ENCODE measurements at regions not wholly inside any gene's neighbourhood (a gene's known extent, or its start where the extent isn't known, plus 50 kb on each side); places are given as distances from the start of the nearest gene placed in this dataset.
A peak's percentile ranks its signal among the peaks of the same experiment; 100 is the strongest.

GRCh38 chr7:33849971-33850559 is 55.3 kb upstream of the BMPER start:
- no peaks in the 10 kb centered on the region for H3K36me3 ChIP-seq (ENCODE audit: insufficient read depth, low read length)
- no peaks in the 10 kb centered on the region for H3K79me2 ChIP-seq (ENCODE audit: control insufficient read depth, insufficient read depth, low read length, unreplicated experiment)
- H3K4me1 ChIP-seq (ENCODE audit: control insufficient read depth, insufficient read depth, low read length, unreplicated experiment), result peaks cover 41% of the 10 kb centered on the region
- H3K27me3 ChIP-seq (ENCODE audit: insufficient read depth, low read length), result no peaks in the 10 kb centered on the region
- H2AFZ ChIP-seq (ENCODE audit: low read length, unreplicated experiment), result no peak overlapping the region
- H3K4me3 ChIP-seq (ENCODE audit: low read depth, low read length), result no peak overlapping the region
- no peak overlapping the region for H3K27ac ChIP-seq (ENCODE audit: low read depth, low read length)

- no peaks in the 10 kb centered on the region for H3K79me2 ChIP-seq (ENCODE audit: control insufficient read depth, insufficient read depth, low read length, unreplicated experiment)
- no peak overlapping the region for H3K4me3 ChIP-seq (ENCODE audit: low read depth, low read length)
- H3K4me1 ChIP-seq (ENCODE audit: control insufficient read depth, insufficient read depth, low read length, unreplicated experiment), result peaks cover 45% of the 10 kb centered on the region
- H3K27me3 ChIP-seq (ENCODE audit: insufficient read depth, low read length), result no peaks in the 10 kb centered on the region
- no peak overlapping the region for H3K27ac ChIP-seq (ENCODE audit: low read depth, low read length)
- H2AFZ ChIP-seq (ENCODE audit: low read length, unreplicated experiment), result no peak overlapping the region
- H3K36me3 ChIP-seq (ENCODE audit: insufficient read depth, low read length), result no peaks in the 10 kb centered on the region
Observed at GRCh38 chr7:33850768-33851167, 54.6 kb upstream of the BMPER start.

GRCh38 chr7:33852838-33853237 is 52.5 kb upstream of the BMPER start:
- Histone ChIP-seq H3K27ac (ENCODE audit: low read depth, low read length) (peak overlapping the region; percentile 67; the same call in 1 of the 2 replicates), H3K4me1 (ENCODE audit: control insufficient read depth, insufficient read depth, low read length, unreplicated experiment) (peaks cover 38% of the 10 kb centered on the region), H3K79me2 (ENCODE audit: control insufficient read depth, insufficient read depth, low read length, unreplicated experiment) (no peaks in the 10 kb centered on the region), H3K27me3 (ENCODE audit: insufficient read depth, low read length) (no peaks in the 10 kb centered on the region), H2AFZ (ENCODE audit: low read length, unreplicated experiment) (no peak overlapping the region), H3K36me3 (ENCODE audit: insufficient read depth, low read length) (no peaks in the 10 kb centered on the region), H3K4me3 (ENCODE audit: low read depth, low read length) (no peak overlapping the region)

- Histone ChIP-seq H3K27me3 (ENCODE audit: insufficient read depth, low read length) (no peaks in the 10 kb centered on the region), H2AFZ (ENCODE audit: low read length, unreplicated experiment) (no peak overlapping the region), H3K36me3 (ENCODE audit: insufficient read depth, low read length) (no peaks in the 10 kb centered on the region), H3K27ac (ENCODE audit: low read depth, low read length) (peak overlapping the region; percentile 67), H3K79me2 (ENCODE audit: control insufficient read depth, insufficient read depth, low read length, unreplicated experiment) (no peaks in the 10 kb centered on the region), H3K4me3 (ENCODE audit: low read depth, low read length) (0 out of 2 replicates have a peak overlapping the region, but pooled peaks have one; percentile 14), H3K4me1 (ENCODE audit: control insufficient read depth, insufficient read depth, low read length, unreplicated experiment) (peaks cover 38% of the 10 kb centered on the region)
Observed at GRCh38 chr7:33853361-33854062, 51.8 kb upstream of the BMPER start.

GRCh38 chr7:33854178-33854577 is 51.2 kb upstream of the BMPER start:
- H3K4me1 ChIP-seq (ENCODE audit: control insufficient read depth, insufficient read depth, low read length, unreplicated experiment), result peaks cover 38% of the 10 kb centered on the region
- H3K36me3 ChIP-seq (ENCODE audit: insufficient read depth, low read length), result no peaks in the 10 kb centered on the region
- H2AFZ ChIP-seq (ENCODE audit: low read length, unreplicated experiment), result no peak overlapping the region
- H3K27me3 ChIP-seq (ENCODE audit: insufficient read depth, low read length), result no peaks in the 10 kb centered on the region
- H3K4me3 ChIP-seq (ENCODE audit: low read depth, low read length), result peak overlapping the region; percentile 14; the same call in 1 of the 2 replicates
- peak overlapping the region; percentile 67 for H3K27ac ChIP-seq (ENCODE audit: low read depth, low read length)
- no peaks in the 10 kb centered on the region for H3K79me2 ChIP-seq (ENCODE audit: control insufficient read depth, insufficient read depth, low read length, unreplicated experiment)

GRCh38 chr7:33854801-33855350 is 50.5 kb upstream of the BMPER start:
- no peaks in the 10 kb centered on the region for H3K36me3 ChIP-seq (ENCODE audit: insufficient read depth, low read length)
- no peaks in the 10 kb centered on the region for H3K79me2 ChIP-seq (ENCODE audit: control insufficient read depth, insufficient read depth, low read length, unreplicated experiment)
- H2AFZ ChIP-seq (ENCODE audit: low read length, unreplicated experiment), result no peak overlapping the region
- no peaks in the 10 kb centered on the region for H3K27me3 ChIP-seq (ENCODE audit: insufficient read depth, low read length)
- peak overlapping the region; percentile 14; the same call in 1 of the 2 replicates for H3K4me3 ChIP-seq (ENCODE audit: low read depth, low read length)
- H3K4me1 ChIP-seq (ENCODE audit: control insufficient read depth, insufficient read depth, low read length, unreplicated experiment), result peaks cover 38% of the 10 kb centered on the region
- H3K27ac ChIP-seq (ENCODE audit: low read depth, low read length), result peak overlapping the region; percentile 67
